Erythroblast (primary cell): ENCODE measurements at regions not wholly inside any gene's neighbourhood (a gene's known extent, or its start where the extent isn't known, plus 50 kb on each side); places are given as distances from the start of the nearest gene placed in this dataset.

Experiments
- GATA1 ChIP-seq: IDR thresholded peaks from 2 replicates; pipeline ENCODE4 v1.6.1; 2011; ENCODE audit warnings: low read depth, mild to moderate bottlenecking, control low read depth, low read length, moderate library complexity
- POLR2A ChIP-seq: IDR thresholded peaks from 2 replicates; pipeline ENCODE4 v1.6.1; 2011; ENCODE audit warnings: mild to moderate bottlenecking, low read length

DNA sequence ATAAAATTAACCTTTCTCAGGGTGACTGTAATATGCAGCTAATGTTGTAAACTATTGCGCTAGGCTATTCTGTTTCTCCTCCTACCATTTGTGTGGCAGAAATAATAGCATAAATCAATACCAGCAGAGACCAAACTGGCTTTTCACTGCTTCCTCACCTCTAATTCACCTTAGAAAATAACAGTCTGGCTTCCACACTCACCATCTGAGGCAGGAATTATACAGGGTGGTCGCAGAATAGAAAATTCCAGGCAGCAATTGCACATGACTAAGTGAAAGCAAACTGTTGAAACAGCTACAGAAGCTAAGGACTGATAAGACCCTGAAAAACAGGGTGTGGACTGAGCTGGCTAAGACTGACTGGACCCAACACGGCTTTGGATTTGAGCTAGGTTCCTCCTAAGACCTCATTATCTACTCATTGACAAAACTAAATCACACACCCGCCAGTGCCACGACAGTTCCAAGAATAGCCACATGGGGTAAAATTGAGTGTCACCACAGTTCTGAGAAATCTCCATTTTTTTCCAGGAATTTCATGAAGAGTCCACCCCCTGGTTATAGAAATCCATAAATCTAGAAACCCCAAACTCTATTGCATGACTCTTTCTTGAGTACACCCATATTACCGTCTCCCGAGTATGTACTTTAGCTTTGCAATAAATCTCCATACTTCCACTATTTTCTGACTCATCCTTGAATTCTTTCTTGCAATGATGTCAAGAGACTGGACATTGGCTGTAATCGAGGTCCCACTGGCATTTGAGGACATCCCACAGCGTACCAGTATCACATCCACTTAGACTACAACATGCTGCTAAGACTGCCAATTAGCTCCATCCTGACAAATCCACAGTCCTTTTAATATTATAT, 60.9 kb upstream of the KCNQ5 start:
- TF ChIP-seq POLR2A (no peak), GATA1 (no peak)
